Hepatocyte (in vitro differentiated cells): ENCODE measurements at regions not wholly inside any gene's neighbourhood (a gene's known extent, or its start where the extent isn't known, plus 50 kb on each side); places are given as distances from the start of the nearest gene placed in this dataset.
A peak's percentile ranks its signal among the peaks of the same experiment; 100 is the strongest.

Experiments used
- EZH2phosphoT487 ChIP-seq: fragments of 200-600 bp; sonication (generic); IDR thresholded peaks from one replicate; pipeline ENCODE4 v1.6.1; 2018; ENCODE audit warnings: antibody characterized with exemption, mild to moderate bottlenecking, low read depth, moderate library complexity; ENCODE audit not compliant: unreplicated experiment, severe bottlenecking
- TF ChIP-seq, protein P1 (sequence below): fragments of 200-600 bp; sonication (generic); IDR thresholded peaks from 2 replicates; pipeline ENCODE4 v1.5.1; 2016; ENCODE audit warnings: antibody characterized with exemption, mild to moderate bottlenecking; ENCODE audit not compliant: poor library complexity

- TF ChIP-seq, protein P1, sequence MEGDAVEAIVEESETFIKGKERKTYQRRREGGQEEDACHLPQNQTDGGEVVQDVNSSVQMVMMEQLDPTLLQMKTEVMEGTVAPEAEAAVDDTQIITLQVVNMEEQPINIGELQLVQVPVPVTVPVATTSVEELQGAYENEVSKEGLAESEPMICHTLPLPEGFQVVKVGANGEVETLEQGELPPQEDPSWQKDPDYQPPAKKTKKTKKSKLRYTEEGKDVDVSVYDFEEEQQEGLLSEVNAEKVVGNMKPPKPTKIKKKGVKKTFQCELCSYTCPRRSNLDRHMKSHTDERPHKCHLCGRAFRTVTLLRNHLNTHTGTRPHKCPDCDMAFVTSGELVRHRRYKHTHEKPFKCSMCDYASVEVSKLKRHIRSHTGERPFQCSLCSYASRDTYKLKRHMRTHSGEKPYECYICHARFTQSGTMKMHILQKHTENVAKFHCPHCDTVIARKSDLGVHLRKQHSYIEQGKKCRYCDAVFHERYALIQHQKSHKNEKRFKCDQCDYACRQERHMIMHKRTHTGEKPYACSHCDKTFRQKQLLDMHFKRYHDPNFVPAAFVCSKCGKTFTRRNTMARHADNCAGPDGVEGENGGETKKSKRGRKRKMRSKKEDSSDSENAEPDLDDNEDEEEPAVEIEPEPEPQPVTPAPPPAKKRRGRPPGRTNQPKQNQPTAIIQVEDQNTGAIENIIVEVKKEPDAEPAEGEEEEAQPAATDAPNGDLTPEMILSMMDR, result peak; percentile 29
- no peak for TF ChIP-seq EZH2phosphoT487
Measured at GRCh38 chr18:41395695-41396094, 559.3 kb upstream of the PIK3C3 start.
